Activated T-cell treated with anti-CD3 and anti-CD28 coated beads, Interleukin-2, amount 50 U/mL, for 4 hours (primary cell): ENCODE measurements at regions not wholly inside any gene's neighbourhood (a gene's known extent, or its start where the extent isn't known, plus 50 kb on each side); places are given as distances from the start of the nearest gene placed in this dataset.

Experiments
- ATAC-seq, 2 donors: fragments of 200-7000 bp; cut with Tn5 transposase; one replicate each; pipeline ENCODE4 v1.10.0; 2021
- DNase-seq: peaks from one replicate; pipeline ENCODE4 v3.0.0-alpha.2; 2020
- H3K27me3 Mint-ChIP-seq: one replicate; pipeline ENCODE4 v1.8.0; 2021; ENCODE audit warnings: low read depth, mixed read lengths
- H3K36me3 Mint-ChIP-seq: one replicate; pipeline ENCODE4 v1.8.0; 2022; ENCODE audit warnings: mixed read lengths; ENCODE audit not compliant: insufficient read depth
- H3K4me1 Mint-ChIP-seq: one replicate; pipeline ENCODE4 v1.8.0; 2021; ENCODE audit warnings: low read depth, mixed read lengths
- H3K4me3 Mint-ChIP-seq: one replicate; pipeline ENCODE4 v1.8.0; 2021; ENCODE audit warnings: mild to moderate bottlenecking, moderate library complexity, mixed read lengths
- H3K9me3 Mint-ChIP-seq: one replicate; pipeline ENCODE4 v1.8.0; 2021; ENCODE audit warnings: mixed read lengths

DNA sequence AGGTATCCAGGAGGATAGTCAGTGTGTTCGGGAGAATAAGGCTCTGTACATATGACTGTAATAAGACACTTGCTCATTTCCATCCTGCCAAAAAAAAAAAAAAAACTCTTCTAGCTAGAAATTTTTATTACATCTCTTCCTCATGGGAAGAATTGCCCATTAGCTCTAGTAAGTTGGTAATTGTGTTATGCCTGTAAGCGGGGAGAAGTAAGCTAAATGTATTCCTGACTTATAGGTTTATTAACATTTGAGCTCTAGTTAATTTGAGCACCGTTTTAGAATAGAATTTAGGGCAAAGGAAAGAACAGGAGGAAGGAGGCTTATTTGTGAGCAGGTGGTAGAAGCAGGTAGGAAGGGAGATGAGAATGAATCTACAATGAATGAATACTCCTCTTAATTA, 1210.6 kb downstream of the SORCS1 start:
- Mint-ChIP-seq H3K27me3 (no peaks in the 10 kb centered on the region), H3K4me3 (no peak overlapping the region), H3K9me3 (no peaks in the 10 kb centered on the region), H3K36me3 (no peaks in the 10 kb centered on the region), H3K4me1 (no peaks in the 10 kb centered on the region)
- DNase-seq (no peak), ATAC-seq (no peak)

- Mint-ChIP-seq H3K27me3 (no peaks in the 10 kb centered on the region), H3K9me3 (no peaks in the 10 kb centered on the region), H3K4me1 (no peaks in the 10 kb centered on the region), H3K36me3 (no peaks in the 10 kb centered on the region), H3K4me3 (no peak overlapping the region)
- ATAC-seq, result no peak
- no peak for DNase-seq
Measured at GRCh38 chr10:105953056-105953455, 1211.5 kb downstream of the SORCS1 start.

DNA sequence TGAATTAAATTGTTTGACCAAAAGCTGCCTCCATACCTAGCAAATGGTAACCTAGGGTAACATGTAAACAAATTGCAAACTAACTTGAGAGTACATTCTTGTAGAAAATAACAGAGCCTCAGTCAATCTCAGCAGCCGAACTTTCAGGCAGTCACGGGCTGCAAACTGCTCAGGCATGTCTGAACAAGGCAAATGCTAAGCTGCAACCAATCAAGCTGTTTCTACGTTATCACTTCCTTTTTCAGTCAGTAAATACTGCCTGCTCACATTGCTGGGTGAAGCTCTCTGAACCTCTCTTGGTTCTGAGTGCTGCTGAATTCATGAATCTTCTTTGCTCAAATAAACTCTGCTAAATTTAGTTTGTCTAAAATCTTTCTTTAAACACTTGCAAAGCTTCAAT, 1212.4 kb downstream of the SORCS1 start:
- ATAC-seq (no peak), DNase-seq (no peak)
- Mint-ChIP-seq H3K9me3 (no peaks in the 10 kb centered on the region), H3K4me3 (no peak overlapping the region), H3K4me1 (no peaks in the 10 kb centered on the region), H3K27me3 (no peaks in the 10 kb centered on the region), H3K36me3 (no peaks in the 10 kb centered on the region)

- H3K36me3 Mint-ChIP-seq, result no peaks in the 10 kb centered on the region
- no peak overlapping the region for H3K4me3 Mint-ChIP-seq
- no peaks in the 10 kb centered on the region for H3K27me3 Mint-ChIP-seq
- no peaks in the 10 kb centered on the region for H3K4me1 Mint-ChIP-seq
- ATAC-seq (no peak), DNase-seq (no peak)
- H3K9me3 Mint-ChIP-seq, result no peaks in the 10 kb centered on the region
Measured at GRCh38 chr10:105950410-105950809, 1214.1 kb downstream of the SORCS1 start.

DNA sequence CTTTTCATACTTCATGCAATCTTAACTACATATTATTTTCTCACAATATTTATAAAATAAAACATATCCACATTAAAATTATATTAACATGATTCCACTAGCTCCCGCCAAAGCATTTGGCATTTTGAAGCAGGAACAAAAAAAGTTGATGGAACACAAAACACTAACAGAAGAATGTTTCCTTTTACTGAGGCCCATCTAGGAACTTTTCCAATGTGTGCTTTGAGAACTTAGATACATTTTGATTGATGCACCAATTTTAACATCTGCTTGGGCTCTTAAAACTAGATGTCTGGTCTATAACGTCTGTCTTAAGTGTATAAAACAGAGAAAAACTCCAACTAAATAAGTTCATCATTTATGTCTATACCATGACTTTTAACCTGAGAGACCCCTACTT, 1214.8 kb downstream of the SORCS1 start:
- Mint-ChIP-seq H3K27me3 (no peaks in the 10 kb centered on the region), H3K36me3 (no peaks in the 10 kb centered on the region), H3K4me3 (no peak overlapping the region), H3K9me3 (no peaks in the 10 kb centered on the region), H3K4me1 (no peaks in the 10 kb centered on the region)
- DNase-seq (no peak), ATAC-seq (no peak)

- Mint-ChIP-seq H3K9me3 (peaks cover 12% of the 10 kb centered on the region), H3K27me3 (no peaks in the 10 kb centered on the region)
Measured at GRCh38 chr10:105925045-105925785, 1239.3 kb downstream of the SORCS1 start.

GRCh38 chr10:105921348-105921747, 1243.2 kb downstream of the SORCS1 start:
- ATAC-seq (no peak), DNase-seq (no peak)
- Mint-ChIP-seq H3K4me1 (no peaks in the 10 kb centered on the region), H3K9me3 (peaks cover 12% of the 10 kb centered on the region), H3K4me3 (no peak overlapping the region), H3K27me3 (no peaks in the 10 kb centered on the region), H3K36me3 (no peaks in the 10 kb centered on the region)

More at GRCh38 chr10:105925045-105925785, 1239.3 kb downstream of the SORCS1 start:
- DNase-seq (no peak), ATAC-seq (no peak)
- Mint-ChIP-seq H3K4me1 (no peaks in the 10 kb centered on the region), H3K4me3 (no peak overlapping the region), H3K36me3 (no peaks in the 10 kb centered on the region)

GRCh38 chr10:105914432-105914831, 1250.1 kb downstream of the SORCS1 start:
- Mint-ChIP-seq H3K4me1 (no peaks in the 10 kb centered on the region), H3K9me3 (no peaks in the 10 kb centered on the region), H3K4me3 (no peak overlapping the region), H3K27me3 (no peaks in the 10 kb centered on the region), H3K36me3 (no peaks in the 10 kb centered on the region)
- ATAC-seq, result no peak
- no peak for DNase-seq

- no peaks in the 10 kb centered on the region for H3K9me3 Mint-ChIP-seq
- DNase-seq (no peak), ATAC-seq (no peak)
- no peaks in the 10 kb centered on the region for H3K27me3 Mint-ChIP-seq
- H3K36me3 Mint-ChIP-seq, result no peaks in the 10 kb centered on the region
- no peak overlapping the region for H3K4me3 Mint-ChIP-seq
- H3K4me1 Mint-ChIP-seq, result no peaks in the 10 kb centered on the region
Measured at GRCh38 chr10:105908701-105909100, 1255.8 kb downstream of the SORCS1 start.

- no peak overlapping the region for H3K4me3 Mint-ChIP-seq
- DNase-seq (no peak), ATAC-seq (no peak)
- peaks cover 3% of the 10 kb centered on the region for H3K27me3 Mint-ChIP-seq
- no peaks in the 10 kb centered on the region for H3K36me3 Mint-ChIP-seq
- H3K4me1 Mint-ChIP-seq, result no peaks in the 10 kb centered on the region
- H3K9me3 Mint-ChIP-seq, result peaks cover 7% of the 10 kb centered on the region
Measured at GRCh38 chr10:105885495-105885894, 1244.4 kb downstream of the SORCS3 start.

- DNase-seq (no peak), ATAC-seq (no peak)
- Mint-ChIP-seq H3K27me3 (no peaks in the 10 kb centered on the region), H3K9me3 (no peaks in the 10 kb centered on the region), H3K4me1 (no peaks in the 10 kb centered on the region), H3K4me3 (no peak overlapping the region), H3K36me3 (no peaks in the 10 kb centered on the region)
Measured at GRCh38 chr10:105879401-105879800, 1238.3 kb downstream of the SORCS3 start.

DNA sequence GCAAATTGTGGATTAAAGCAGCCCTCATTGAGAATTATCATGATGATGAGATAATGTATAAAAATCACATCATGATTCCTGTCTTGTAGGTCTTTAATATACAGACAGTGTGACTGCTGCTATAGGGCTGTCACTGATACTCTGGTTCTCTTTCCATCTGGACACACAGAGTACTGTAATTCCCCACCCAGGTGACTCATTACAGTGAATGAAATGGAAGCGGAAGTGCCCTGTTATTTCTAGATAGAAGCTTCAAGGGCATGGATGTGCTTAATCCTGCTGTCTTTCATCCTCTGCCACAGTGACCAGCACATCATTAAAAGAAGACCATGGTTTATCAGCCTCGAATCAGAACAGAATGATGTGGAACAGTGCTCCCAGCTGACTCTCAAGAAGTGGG, 1234.0 kb downstream of the SORCS3 start:
- Mint-ChIP-seq H3K36me3 (no peaks in the 10 kb centered on the region), H3K4me1 (no peaks in the 10 kb centered on the region), H3K4me3 (no peak overlapping the region), H3K27me3 (no peaks in the 10 kb centered on the region), H3K9me3 (peaks cover 4% of the 10 kb centered on the region)
- DNase-seq, result no peak
- no peak for ATAC-seq

DNA sequence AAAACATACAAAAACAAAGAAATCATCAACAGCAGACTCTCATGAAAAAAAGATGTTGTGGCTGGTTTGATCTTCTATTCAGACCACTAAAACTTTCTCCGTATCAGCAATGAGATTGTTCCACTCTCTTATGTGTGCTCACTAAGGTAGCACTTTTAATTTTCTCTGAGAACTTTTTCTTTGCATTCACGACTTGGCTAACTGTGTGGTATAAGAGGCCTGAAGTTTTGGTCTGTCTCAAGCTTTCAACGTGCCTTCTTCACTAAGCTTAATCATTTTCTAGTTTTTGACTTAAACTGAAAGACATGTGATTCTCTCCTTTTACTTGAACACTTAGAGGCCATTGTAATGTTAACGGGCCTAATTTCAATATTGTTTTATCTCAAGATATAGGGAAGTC, 1231.6 kb downstream of the SORCS3 start:
- H3K4me3 Mint-ChIP-seq, result no peak overlapping the region
- H3K9me3 Mint-ChIP-seq, result peaks cover 4% of the 10 kb centered on the region
- DNase-seq (no peak), ATAC-seq (no peak)
- H3K4me1 Mint-ChIP-seq, result no peaks in the 10 kb centered on the region
- no peaks in the 10 kb centered on the region for H3K36me3 Mint-ChIP-seq
- H3K27me3 Mint-ChIP-seq, result no peaks in the 10 kb centered on the region

- H3K4me1 Mint-ChIP-seq, result no peaks in the 10 kb centered on the region
- no peaks in the 10 kb centered on the region for H3K36me3 Mint-ChIP-seq
- peaks cover 4% of the 10 kb centered on the region for H3K9me3 Mint-ChIP-seq
- ATAC-seq (no peak), DNase-seq (no peak)
- H3K27me3 Mint-ChIP-seq, result no peaks in the 10 kb centered on the region
- H3K4me3 Mint-ChIP-seq, result no peak overlapping the region
Measured at GRCh38 chr10:105868935-105869334, 1227.8 kb downstream of the SORCS3 start.

- no peaks in the 10 kb centered on the region for H3K4me1 Mint-ChIP-seq
- H3K27me3 Mint-ChIP-seq, result no peaks in the 10 kb centered on the region
- ATAC-seq (no peak), DNase-seq (no peak)
- no peaks in the 10 kb centered on the region for H3K36me3 Mint-ChIP-seq
- H3K4me3 Mint-ChIP-seq, result no peak overlapping the region
- no peaks in the 10 kb centered on the region for H3K9me3 Mint-ChIP-seq
Measured at GRCh38 chr10:105864854-105865253, 1223.8 kb downstream of the SORCS3 start.
